GM12864 (cell line): ENCODE measurements at regions not wholly inside any gene's neighbourhood (a gene's known extent, or its start where the extent isn't known, plus 50 kb on each side); places are given as distances from the start of the nearest gene placed in this dataset.

ENCODE experiments used
- DNase-seq: peaks from one replicate; pipeline ENCODE4 v3.0.0-alpha.2; 2011; ENCODE audit warnings: low read depth
- H3K4me3 ChIP-seq: 2 replicates; pipeline ENCODE4 v1.5.1; 2011; ENCODE audit warnings: mild to moderate bottlenecking, low read depth, low read length, control low read depth
- TF ChIP-seq, protein P1 (sequence below): IDR thresholded peaks from 2 replicates; pipeline ENCODE4 v1.5.1; 2011; ENCODE audit warnings: low read depth, mild to moderate bottlenecking, moderate library complexity, low read length, control low read depth, inconsistent platforms; ENCODE audit errors: missing control alignments

DNA sequence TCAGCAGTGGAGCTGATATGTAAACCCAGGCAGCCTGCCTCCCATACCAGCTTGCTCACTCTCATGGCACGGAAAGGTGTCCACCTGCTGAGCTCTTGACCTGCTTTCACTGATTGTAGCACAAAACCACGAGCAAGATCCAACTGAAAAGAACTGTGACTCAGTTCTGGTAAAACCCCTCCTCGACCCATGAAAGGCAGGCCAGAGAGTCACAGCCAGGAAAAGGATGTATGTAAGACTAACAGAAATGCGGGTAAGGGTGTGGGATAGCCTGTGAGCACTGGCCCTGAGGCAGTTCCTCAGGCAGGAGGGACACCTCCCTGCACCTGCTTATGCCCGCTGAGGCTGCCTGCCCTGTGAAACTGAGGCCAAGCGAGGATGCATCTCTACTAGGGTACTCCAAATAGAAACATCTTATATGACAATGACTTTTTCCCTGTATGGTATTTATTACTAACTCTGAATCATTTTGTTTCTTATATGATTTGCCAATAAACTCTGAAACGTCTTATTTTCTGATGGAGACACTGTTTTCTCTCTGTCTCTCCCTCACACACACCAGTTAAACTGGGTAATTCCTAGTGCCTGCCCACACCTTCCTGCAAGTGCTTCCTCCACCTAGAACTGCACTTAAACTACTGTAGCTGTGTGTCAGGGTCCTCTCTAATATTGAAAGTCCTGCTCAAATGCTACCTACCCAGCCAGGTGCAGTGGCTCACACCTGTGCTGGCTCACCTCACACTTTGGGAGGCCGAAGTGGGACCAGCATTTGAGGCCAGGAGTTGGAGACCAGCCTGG lies 73.3 kb upstream of the GHITM start:
- DNase-seq, result no peak
- H3K4me3 ChIP-seq, result no peak overlapping the region
- TF ChIP-seq, protein P1, sequence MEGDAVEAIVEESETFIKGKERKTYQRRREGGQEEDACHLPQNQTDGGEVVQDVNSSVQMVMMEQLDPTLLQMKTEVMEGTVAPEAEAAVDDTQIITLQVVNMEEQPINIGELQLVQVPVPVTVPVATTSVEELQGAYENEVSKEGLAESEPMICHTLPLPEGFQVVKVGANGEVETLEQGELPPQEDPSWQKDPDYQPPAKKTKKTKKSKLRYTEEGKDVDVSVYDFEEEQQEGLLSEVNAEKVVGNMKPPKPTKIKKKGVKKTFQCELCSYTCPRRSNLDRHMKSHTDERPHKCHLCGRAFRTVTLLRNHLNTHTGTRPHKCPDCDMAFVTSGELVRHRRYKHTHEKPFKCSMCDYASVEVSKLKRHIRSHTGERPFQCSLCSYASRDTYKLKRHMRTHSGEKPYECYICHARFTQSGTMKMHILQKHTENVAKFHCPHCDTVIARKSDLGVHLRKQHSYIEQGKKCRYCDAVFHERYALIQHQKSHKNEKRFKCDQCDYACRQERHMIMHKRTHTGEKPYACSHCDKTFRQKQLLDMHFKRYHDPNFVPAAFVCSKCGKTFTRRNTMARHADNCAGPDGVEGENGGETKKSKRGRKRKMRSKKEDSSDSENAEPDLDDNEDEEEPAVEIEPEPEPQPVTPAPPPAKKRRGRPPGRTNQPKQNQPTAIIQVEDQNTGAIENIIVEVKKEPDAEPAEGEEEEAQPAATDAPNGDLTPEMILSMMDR, result no peak

DNA sequence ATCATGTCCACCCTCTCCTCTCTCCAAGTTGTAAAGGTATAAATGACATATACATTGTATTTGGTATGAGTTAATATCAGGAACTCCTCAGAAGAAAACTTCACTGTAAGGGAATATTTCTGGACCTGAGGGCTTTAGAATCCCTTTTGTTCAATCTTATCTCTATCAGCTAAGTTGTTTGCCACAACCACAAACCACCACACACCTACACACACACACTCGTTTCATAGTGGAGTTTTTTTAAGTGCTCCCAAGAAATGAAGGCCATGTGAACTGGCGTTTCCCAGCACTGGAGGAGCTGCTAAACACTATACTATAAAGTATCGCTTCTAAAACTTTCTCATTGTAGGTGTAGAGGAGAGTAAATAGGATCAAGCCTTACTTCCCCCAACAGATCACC lies 64.8 kb upstream of the GHITM start:
- DNase-seq, result no peak
- TF ChIP-seq, protein P1, result no peak
- H3K4me3 ChIP-seq, result no peak overlapping the region

DNA sequence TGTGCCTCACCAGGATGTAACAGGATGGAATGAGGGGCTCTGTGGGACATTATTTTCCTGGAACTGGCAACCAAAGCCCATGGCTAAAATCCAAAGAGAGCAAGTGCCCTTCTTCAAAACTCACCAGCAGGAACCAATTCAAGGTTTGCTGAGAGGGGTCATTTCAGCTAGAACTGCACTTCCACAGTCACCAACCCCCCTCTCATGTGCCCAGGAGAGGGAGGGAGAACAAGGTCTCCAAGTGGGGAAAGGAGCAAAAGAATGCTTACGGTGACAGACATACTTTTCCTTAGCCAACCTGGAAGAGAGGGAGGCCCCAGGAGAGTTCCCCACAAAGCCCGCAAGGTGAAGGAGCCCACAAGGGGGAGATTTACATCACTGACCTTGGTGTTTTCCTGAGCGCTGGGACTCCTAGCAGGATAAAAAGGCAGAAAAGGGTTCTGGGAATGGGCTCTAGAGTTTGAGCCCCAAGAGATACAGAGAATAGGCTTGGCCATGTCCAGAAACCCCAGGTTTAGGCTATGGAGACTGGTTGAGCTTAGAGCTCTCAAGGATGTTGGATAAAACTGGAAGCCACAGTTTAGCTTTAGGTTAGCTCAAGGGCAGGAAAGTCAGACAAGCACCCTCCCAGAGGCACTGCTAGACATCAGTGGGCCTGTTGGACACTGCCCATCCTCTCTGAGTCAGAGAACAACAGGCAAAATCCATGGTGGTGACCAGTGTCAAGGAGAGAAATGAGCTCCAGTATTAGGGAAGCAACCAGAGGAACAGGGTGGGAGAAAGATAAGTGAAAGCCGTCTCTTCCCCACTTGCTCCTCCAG lies 63.9 kb upstream of the GHITM start:
- no peak overlapping the region for H3K4me3 ChIP-seq
- TF ChIP-seq, protein P1, result no peak
- DNase-seq, result no peak

DNA sequence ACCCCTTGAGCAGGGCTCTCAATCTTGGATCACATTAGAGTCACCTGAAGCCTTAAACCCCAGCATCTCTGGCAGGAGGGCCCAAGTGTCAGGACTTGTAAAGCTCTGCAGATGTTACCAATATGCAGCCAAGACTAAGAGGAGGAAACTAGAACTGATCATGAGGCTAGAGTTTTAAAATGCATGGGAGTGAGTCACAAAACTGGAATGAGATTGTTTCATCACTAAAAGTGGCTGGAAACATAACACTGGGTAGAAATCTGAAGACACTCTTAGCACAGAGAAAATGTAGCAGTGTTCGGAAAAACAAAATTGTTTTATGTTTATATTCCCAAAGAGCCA lies 63.3 kb upstream of the GHITM start:
- TF ChIP-seq, protein P1, result no peak
- no peak for DNase-seq
- no peak overlapping the region for H3K4me3 ChIP-seq

DNA sequence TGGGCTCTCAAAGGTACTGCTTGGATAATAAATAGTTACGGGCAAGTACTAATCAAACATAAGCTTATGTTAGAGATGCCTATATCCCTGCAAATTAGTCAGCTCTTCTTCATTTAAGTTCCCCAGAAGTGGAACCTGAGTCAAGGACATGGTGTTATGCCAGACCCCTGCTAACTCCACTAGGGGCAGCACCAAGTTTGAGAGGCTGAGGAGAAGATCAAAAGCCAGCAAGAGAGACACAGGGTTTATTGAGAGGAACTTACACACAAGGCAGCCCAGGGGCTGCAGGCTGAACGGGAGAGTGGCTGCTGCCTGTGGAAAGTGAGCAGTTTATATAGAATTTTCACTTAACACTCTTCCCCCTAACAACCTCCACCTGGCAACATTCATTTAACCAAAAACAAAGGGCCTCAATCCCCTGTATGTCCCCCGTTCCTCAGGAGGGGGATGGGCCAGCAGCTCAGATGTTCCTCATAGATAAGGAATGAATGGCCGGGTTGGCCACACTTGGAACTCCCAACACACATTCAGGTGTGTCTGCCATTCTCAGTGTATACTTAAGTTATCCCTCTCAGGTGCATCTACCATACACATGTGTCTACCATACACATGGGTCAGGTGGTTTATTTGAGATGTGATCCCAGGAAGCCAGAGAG lies 62.6 kb upstream of the GHITM start:
- no peak for DNase-seq
- no peak overlapping the region for H3K4me3 ChIP-seq
- TF ChIP-seq, protein P1, result peak; percentile 57

DNA sequence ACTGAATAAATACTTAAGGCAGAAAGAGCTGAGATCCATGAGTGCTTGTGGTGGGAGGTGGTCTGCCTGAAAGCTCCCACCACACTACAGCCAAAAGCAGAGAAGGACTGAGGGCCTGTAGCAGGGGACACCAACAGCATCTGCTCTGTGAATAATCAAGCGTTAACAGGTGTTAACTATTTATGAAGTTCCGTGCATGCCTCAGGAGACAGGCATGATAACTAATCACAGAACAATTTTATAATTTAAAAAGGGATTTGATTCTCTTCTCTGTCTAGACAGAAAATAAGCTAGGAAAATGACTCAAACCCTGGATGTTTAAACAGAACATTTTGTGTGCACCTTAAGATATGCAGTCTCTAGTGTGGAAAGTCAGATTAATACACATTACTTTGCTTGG lies 61.5 kb upstream of the GHITM start:
- no peak overlapping the region for H3K4me3 ChIP-seq
- no peak for DNase-seq
- TF ChIP-seq, protein P1, result no peak
